ENCODE measurements at regions not wholly inside any gene's neighbourhood (a gene's known extent, or its start where the extent isn't known, plus 50 kb on each side); places are given as distances from the start of the nearest gene placed in this dataset.

GRCh38 chr14:39722547-39723273 lies 290.5 kb upstream of the FBXO33 start:
- H4K20me1 ChIP-seq (ENCODE audit: insufficient read depth): no peaks in the 10 kb centered on the region
- POLR2A ChIA-PET: no interaction called here
- no peak overlapping the region for H2AFZ ChIP-seq (ENCODE audit: low read depth)
- H3K9ac ChIP-seq: no peak overlapping the region
- no peaks in the 10 kb centered on the region for H3K9me3 ChIP-seq
- 5% methylated on average over 2 of the region's 2 CpGs for WGBS (ENCODE audit: low lambda C conversion rate)
- H3F3A ChIP-seq (replicated peaks; ENCODE audit: insufficient read depth): no peaks in the 10 kb centered on the region
- CTCF ChIA-PET: no interaction called here
- H3K36me3 ChIP-seq (replicated peaks in 1 of 2; ENCODE audit: control insufficient read depth in 1 of 2, insufficient read depth in 2 of 2, low read length in 1 of 2): no peaks in the 10 kb centered on the region
- H3K79me2 ChIP-seq (ENCODE audit: insufficient read depth): no peaks in the 10 kb centered on the region
- DNase-seq: no peak
- no peaks in the 10 kb centered on the region for H3K4me1 ChIP-seq (ENCODE audit: control insufficient read depth in 1 of 2, insufficient read depth in 2 of 2, low read depth in 1 of 2, low read length in 1 of 2)
- H3K4me2 ChIP-seq: no peak overlapping the region
- no peaks in the 10 kb centered on the region for H3K9me2 ChIP-seq
- TF ChIP-seq USF2 (IDR thresholded peaks at IDR 0.05; ENCODE audit: borderline replicate concordance, low read depth, low read length) (no peak), FOSL2 (IDR thresholded peaks at IDR 0.05; ENCODE audit: borderline replicate concordance, low read depth) (no peak), EP300 (IDR thresholded peaks at IDR 0.05; ENCODE audit: borderline replicate concordance in 1 of 2, low read depth in 1 of 2, low read length in 1 of 2) (no peak), CTCF (IDR thresholded peaks at IDR 0.05) (no peak), FOXJ3 (CRISPR knock-in tag; IDR thresholded peaks at IDR 0.05) (no peak), POLR2AphosphoS5 (IDR thresholded peaks at IDR 0.05; ENCODE audit: low read depth, low read length) (no peak), USF1 (IDR thresholded peaks at IDR 0.05; ENCODE audit: borderline replicate concordance, low read depth) (no peak), FOXM1 (IDR thresholded peaks at IDR 0.05; ENCODE audit: low read depth) (no peak), RXRA (IDR thresholded peaks at IDR 0.05; ENCODE audit: borderline replicate concordance, low read depth) (no peak), IRF3 (IDR thresholded peaks at IDR 0.05; ENCODE audit: low read depth, low read length) (no peak), NFIC (IDR thresholded peaks at IDR 0.05; ENCODE audit: borderline replicate concordance) (no peak), EZH2phosphoT487 (IDR thresholded peaks at IDR 0.05; ENCODE audit: borderline replicate concordance, low read depth) (no peak), NRF1 (IDR thresholded peaks at IDR 0.05; ENCODE audit: low read depth, low read length) (no peak)
- H3K27me3 ChIP-seq (ENCODE audit: insufficient read depth): no peaks in the 10 kb centered on the region
- H3K27ac ChIP-seq (ENCODE audit: low read depth in 2 of 2, low read length in 1 of 2): no peak overlapping the region
- H3K4me3 ChIP-seq (ENCODE audit: low read depth in 2 of 2, low read length in 1 of 2): no peak overlapping the region
